IMR-90 (cell line): ENCODE measurements at regions not wholly inside any gene's neighbourhood (a gene's known extent, or its start where the extent isn't known, plus 50 kb on each side); places are given as distances from the start of the nearest gene placed in this dataset.

Experiments
- ATAC-seq: fragments of 200-7000 bp; cut with Tn5 transposase; 2 replicates; pipeline ENCODE4 v1.9.1; 2020; ENCODE audit warnings: low read depth, mild to moderate bottlenecking, moderate library complexity
- BruUV-seq: library from RNA; stranded (reverse); fragments of 400-500 nt; replicated peaks from 2 replicates; lab custom pipeline; 2021; lab: Mats Ljungman, UMichigan
- CTCF ChIA-PET: fragments of 300-600 bp; formaldehyde crosslinking; extraction: SDS; loops from one replicate; lab custom pipeline; 2021; ENCODE audit warnings: antibody characterized with exemption; lab: Yijun Ruan, JAX
- POLR2A ChIA-PET: fragments of 300-600 bp; sonication (Branson Sonifier 250); formaldehyde crosslinking; loops from one replicate; lab custom pipeline; 2022; ENCODE audit warnings: antibody characterized with exemption; ENCODE audit not compliant: unreplicated experiment; lab: Charles Lee
- DNase-seq: peaks from one replicate; pipeline ENCODE4 v3.0.0; 2013
- H2AFZ ChIP-seq: replicated peaks from 2 replicates; pipeline ENCODE3; 2013; ENCODE audit warnings: low read length, mild to moderate bottlenecking; ENCODE audit not compliant: poor library complexity
- H2AK5ac ChIP-seq: 2 replicates; pipeline ENCODE4 v1.6.1; 2013; ENCODE audit warnings: low read depth, low read length, inconsistent platforms
- H2AK9ac ChIP-seq: replicated peaks from 2 replicates; pipeline ENCODE3; 2013; ENCODE audit warnings: mild to moderate bottlenecking, low read depth, low read length, moderate library complexity; ENCODE audit not compliant: poor library complexity
- H2BK120ac ChIP-seq: 2 replicates; pipeline ENCODE4 v1.6.1; 2013; ENCODE audit warnings: low read depth, low read length, inconsistent platforms
- H2BK15ac ChIP-seq: 3 replicates; pipeline ENCODE4 v1.6.1; 2013; ENCODE audit warnings: low read depth, low read length, inconsistent platforms
- H2BK20ac ChIP-seq: 2 replicates; pipeline ENCODE4 v1.6.1; 2013; ENCODE audit warnings: low read depth, mild to moderate bottlenecking, inconsistent platforms, low read length, moderate library complexity
- H2BK5ac ChIP-seq: 2 replicates; pipeline ENCODE4 v1.6.1; 2013; ENCODE audit warnings: mild to moderate bottlenecking, low read depth, low read length, inconsistent platforms; ENCODE audit not compliant: poor library complexity, severe bottlenecking
- H3K14ac ChIP-seq: replicated peaks from 2 replicates; pipeline ENCODE4 v1.6.1; 2013; ENCODE audit warnings: low read depth, low read length, inconsistent platforms
- H3K18ac ChIP-seq: 2 replicates; pipeline ENCODE4 v1.6.1; 2013; ENCODE audit warnings: low read depth, low read length, control low read depth
- H3K23ac ChIP-seq: 2 replicates; pipeline ENCODE4 v1.6.1; 2013; ENCODE audit warnings: low read depth, low read length, inconsistent platforms
- H3K27ac ChIP-seq: 2 replicates; pipeline ENCODE4 v1.5.1; 2013; ENCODE audit warnings: mild to moderate bottlenecking, control low read depth, low read length; ENCODE audit not compliant: insufficient read depth
- H3K27me3 ChIP-seq: 2 replicates; pipeline ENCODE4 v1.6.1; 2013; ENCODE audit warnings: low read length; ENCODE audit not compliant: control insufficient read depth, insufficient read depth
- H3K36me3 ChIP-seq: 2 replicates; pipeline ENCODE4 v1.6.1; 2013; ENCODE audit warnings: low read length, mixed read lengths; ENCODE audit not compliant: control insufficient read depth, insufficient read depth
- H3K4ac ChIP-seq: 2 replicates; pipeline ENCODE4 v1.6.1; 2013; ENCODE audit warnings: low read depth, low read length, inconsistent platforms
- H3K4me1 ChIP-seq: 2 replicates; pipeline ENCODE4 v1.6.1; 2013; ENCODE audit warnings: low read length, mixed read lengths; ENCODE audit not compliant: control insufficient read depth, insufficient read depth
- H3K4me2 ChIP-seq: 2 replicates; pipeline ENCODE4 v1.6.1; 2013; ENCODE audit warnings: low read depth, mild to moderate bottlenecking, control low read depth, low read length, moderate library complexity
- H3K4me3 ChIP-seq: 2 replicates; pipeline ENCODE4 v1.5.1; 2013; ENCODE audit warnings: low read depth, mild to moderate bottlenecking, control low read depth, low read length, moderate library complexity; ENCODE audit not compliant: insufficient read depth
- H3K56ac ChIP-seq: 2 replicates; pipeline ENCODE4 v1.6.1; 2013; ENCODE audit warnings: low read length, inconsistent platforms; ENCODE audit not compliant: insufficient read depth; ENCODE audit errors: extremely low read depth
- H3K79me1 ChIP-seq, 2 experiments: 2 replicates each; pipeline ENCODE4 v1.6.1; 2013; ENCODE audit warnings: low read length in 2 of 2, inconsistent platforms in 1 of 2, low read depth in 1 of 2
- H3K9ac ChIP-seq: 2 replicates; pipeline ENCODE4 v1.6.1; 2013; ENCODE audit warnings: low read depth, low read length, control low read depth
- H3K9me1 ChIP-seq: 2 replicates; pipeline ENCODE4 v1.6.1; 2013; ENCODE audit warnings: low read length, inconsistent platforms; ENCODE audit not compliant: insufficient read depth
- H3K9me3 ChIP-seq: 2 replicates; pipeline ENCODE4 v1.6.1; 2013; ENCODE audit warnings: low read length; ENCODE audit not compliant: control insufficient read depth, insufficient read depth
- H4K20me1 ChIP-seq: 2 replicates; pipeline ENCODE4 v1.6.1; 2013; ENCODE audit warnings: low read length, inconsistent platforms; ENCODE audit not compliant: insufficient read depth
- H4K5ac ChIP-seq: 2 replicates; pipeline ENCODE4 v1.6.1; 2013; ENCODE audit warnings: mild to moderate bottlenecking, low read depth, low read length, control low read depth
- H4K8ac ChIP-seq, 2 experiments: 2 replicates each; pipeline ENCODE4 v1.6.1; 2013; ENCODE audit warnings: low read depth in 2 of 2, low read length in 2 of 2, control low read depth in 1 of 2, inconsistent platforms in 1 of 2
- H4K91ac ChIP-seq: 2 replicates; pipeline ENCODE4 v1.6.1; 2013; ENCODE audit warnings: low read depth, low read length, inconsistent platforms; ENCODE audit not compliant: insufficient read depth
- MAZ ChIP-seq: IDR thresholded peaks from 2 replicates; pipeline ENCODE4 v1.6.1; 2012; ENCODE audit warnings: low read depth, mild to moderate bottlenecking, low read length, improper control_type of control experiment, moderate library complexity, borderline replicate concordance
- WGBS, 2 experiments: methylation state at CpG; one replicate each; pipeline versions ENCODE4 v1.1.5 to v1.1.7; 2013; ENCODE audit warnings: missing lambda C conversion rate in 2 of 2; ENCODE audit not compliant: insufficient read length in 1 of 2; ENCODE audit errors: extremely low coverage in 2 of 2; 5-methylcytosine and 5-hydroxymethylcytosine counted together
- dilution Hi-C: fragments of 300-500 bp; cut with HindIII; formaldehyde crosslinking; loops from one replicate; pipeline ENCODE4 v1.14.3; 2018; ENCODE audit warnings: low sequenced_read_pairs; ENCODE audit not compliant: unreplicated experiment
- in situ Hi-C: fragments of 300-500 bp; cut with MboI; formaldehyde crosslinking; loops from 3 replicates; pipeline ENCODE4 v1.14.3; 2019; ENCODE audit warnings: low sequenced_read_pairs, inconsistent platforms, mixed read lengths
- intact Hi-C: fragments of 100-400 bp; cut with micrococcal nuclease; formaldehyde crosslinking; loops from 2 replicates; pipeline ENCODE4 v1.10.0; 2022

GRCh38 chr2:58578276-58578675 is 337.2 kb upstream of the FANCL start:
- intact Hi-C loops, result loop anchor here (10.0 kb wide), 2 partner anchors 673 to 1977 kb away; partner anchors contain the start of gene BCL11A

More at GRCh38 chr2:58578276-58578675, 337.2 kb upstream of the FANCL start:
- Histone ChIP-seq H4K20me1 (no peaks in the 10 kb centered on the region), H3K14ac (no peak overlapping the region), H3K4ac (no peak overlapping the region), H4K91ac (no peak overlapping the region), H3K18ac (no peak overlapping the region), H2BK20ac (no peak overlapping the region), H3K79me1 (no peaks in the 10 kb centered on the region), H3K56ac (no peak overlapping the region), H3K23ac (no peak overlapping the region), H3K4me3 (no peak overlapping the region), H3K9me1 (no peaks in the 10 kb centered on the region), H2BK15ac (no peak overlapping the region), H3K9me3 (no peaks in the 10 kb centered on the region), H4K5ac (no peak overlapping the region), H4K8ac (no peak overlapping the region), H2AK9ac (no peak overlapping the region), H3K27me3 (no peaks in the 10 kb centered on the region), H2AK5ac (no peak overlapping the region), H2AFZ (no peak overlapping the region), H2BK120ac (no peak overlapping the region), H3K4me1 (no peaks in the 10 kb centered on the region), H3K4me2 (no peak overlapping the region), H3K27ac (no peak overlapping the region), H3K36me3 (no peaks in the 10 kb centered on the region), H3K9ac (no peak overlapping the region), H2BK5ac (no peak overlapping the region)
- 80% methylated on average over 1 of the region's 2 CpGs; no CpG with 5 or more reads in 1 of the 2 experiments for WGBS, 2 experiments
- in situ Hi-C loops, result no loop called here
- dilution Hi-C loops, result no loop called here
- BruUV-seq, result no TSS peak
- TF ChIP-seq MAZ, result no peak
- POLR2A ChIA-PET, result no interaction called here
- ATAC-seq (no peak), DNase-seq (no peak)
- CTCF ChIA-PET, result interaction anchor here (0.7 kb wide), 1 partner anchor 101 kb away, joined by 5 read pairs; no protein-coding TSS in a partner anchor
